ENCODE measurements at regions not wholly inside any gene's neighbourhood (a gene's known extent, or its start where the extent isn't known, plus 50 kb on each side); places are given as distances from the start of the nearest gene placed in this dataset.
"Not testable (repeated sequence)": the region's sequence is repeated elsewhere in the genome, so short reads cannot be mapped to it uniquely, and the experiment has no call there.

- no peak for DNase-seq
These were observed 84.5 kb downstream of the PLEKHG1 start for GRCh38 chr6:150684161-150684560.

GRCh38 chr6:150684714-150685459 is 85.2 kb downstream of the PLEKHG1 start:
- no peak for DNase-seq

GRCh38 chr6:150685860-150686259 is 86.2 kb downstream of the PLEKHG1 start:
- no peak for DNase-seq

GRCh38 chr6:150686566-150686965 is 86.9 kb downstream of the PLEKHG1 start:
- no peak for DNase-seq

GRCh38 chr6:150687508-150687907 is 87.8 kb downstream of the PLEKHG1 start:
- DNase-seq, result no peak

GRCh38 chr6:150689900-150690590 is 90.4 kb downstream of the PLEKHG1 start:
- DNase-seq, result no peak

GRCh38 chr6:150690681-150691080 is 91.0 kb downstream of the PLEKHG1 start:
- no peak for DNase-seq

GRCh38 chr6:150691463-150691862 is 91.8 kb downstream of the PLEKHG1 start:
- DNase-seq, result no peak

- no peak for DNase-seq
These were observed 92.9 kb downstream of the PLEKHG1 start for GRCh38 chr6:150692604-150693003.

- no peak for DNase-seq
These were observed 95.2 kb downstream of the PLEKHG1 start for GRCh38 chr6:150694889-150695288.

GRCh38 chr6:150695652-150696051 is 96.0 kb downstream of the PLEKHG1 start:
- no peak for DNase-seq

GRCh38 chr6:150696190-150696589 is 96.5 kb downstream of the PLEKHG1 start:
- DNase-seq, result no peak

- DNase-seq, result not testable (repeated sequence)
These were observed 97.2 kb downstream of the PLEKHG1 start for GRCh38 chr6:150696918-150697317.

GRCh38 chr6:150697515-150697914 is 97.8 kb downstream of the PLEKHG1 start:
- DNase-seq, result no peak

- DNase-seq, result no peak
These were observed 98.7 kb downstream of the PLEKHG1 start for GRCh38 chr6:150698391-150698790.

GRCh38 chr6:150702675-150703074 is 103.0 kb downstream of the PLEKHG1 start:
- no peak for DNase-seq

GRCh38 chr6:150704447-150705192 is 104.9 kb downstream of the PLEKHG1 start:
- no peak for DNase-seq

- DNase-seq, result no peak
These were observed 105.7 kb downstream of the PLEKHG1 start for GRCh38 chr6:150705392-150705791.

- DNase-seq, result no peak
These were observed 110.6 kb downstream of the PLEKHG1 start for GRCh38 chr6:150710236-150710635.

GRCh38 chr6:150711061-150711460 is 111.4 kb downstream of the PLEKHG1 start:
- DNase-seq, result no peak

GRCh38 chr6:150711584-150712504 is 112.2 kb downstream of the PLEKHG1 start:
- no peak for DNase-seq

GRCh38 chr6:150712505-150713252 is 113.0 kb downstream of the PLEKHG1 start:
- DNase-seq, result no peak

Measured in DMS153 (cell line).